ENCODE measurements at regions not wholly inside any gene's neighbourhood (a gene's known extent, or its start where the extent isn't known, plus 50 kb on each side); places are given as distances from the start of the nearest gene placed in this dataset.

GRCh38 chr5:2847608-2848007 lies 96.1 kb upstream of the IRX2 start (continued):
- no peak for TF ChIP-seq CTCF (IDR thresholded peaks at IDR 0.05; ENCODE audit: control extremely low read depth in 1 of 3, insufficient read depth in 1 of 3, low read depth in 1 of 3, low read length in 3 of 3)
- no peak for TF ChIP-seq CHD7 (IDR thresholded peaks at IDR 0.05; ENCODE audit: insufficient replicate concordance, low read length)
- TF ChIP-seq SIX5 (IDR thresholded peaks at IDR 0.05; ENCODE audit: low read depth, low read length): no peak
